ENCODE measurements at regions not wholly inside any gene's neighbourhood (a gene's known extent, or its start where the extent isn't known, plus 50 kb on each side); places are given as distances from the start of the nearest gene placed in this dataset.
"Not testable (repeated sequence)": the region's sequence is repeated elsewhere in the genome, so short reads cannot be mapped to it uniquely, and the experiment has no call there.

- Histone ChIP-seq H3K36me3 (ENCODE audit: control insufficient read depth, insufficient read depth, low read length) (no peaks in the 10 kb centered on the region), H3K27me3 (ENCODE audit: control insufficient read depth, insufficient read depth, low read length) (no peaks in the 10 kb centered on the region), H3K4me3 (ENCODE audit: low read depth, low read length) (no peak overlapping the region)
- no peak for DNase-seq (ENCODE audit: low read depth)
- no peak for TF ChIP-seq CTCF (IDR thresholded peaks at IDR 0.05; ENCODE audit: insufficient read depth, low read length, poor library complexity, severe bottlenecking)
Measured at GRCh38 chr2:216934623-216935022, 74.8 kb upstream of the TNP1 start.

- Histone ChIP-seq H3K36me3 (ENCODE audit: control insufficient read depth, insufficient read depth, low read length) (no peaks in the 10 kb centered on the region), H3K27me3 (ENCODE audit: control insufficient read depth, insufficient read depth, low read length) (no peaks in the 10 kb centered on the region), H3K4me3 (ENCODE audit: low read depth, low read length) (no peak overlapping the region)
- TF ChIP-seq CTCF (IDR thresholded peaks at IDR 0.05; ENCODE audit: insufficient read depth, low read length, poor library complexity, severe bottlenecking): no peak
- no peak for DNase-seq (ENCODE audit: low read depth)
Measured at GRCh38 chr2:216934151-216934550, 74.3 kb upstream of the TNP1 start.

- H3K27me3 ChIP-seq (ENCODE audit: control insufficient read depth, insufficient read depth, low read length): no peaks in the 10 kb centered on the region
- no peak for DNase-seq (ENCODE audit: low read depth)
- H3K4me3 ChIP-seq (ENCODE audit: low read depth, low read length): no peak overlapping the region
- no peaks in the 10 kb centered on the region for H3K36me3 ChIP-seq (ENCODE audit: control insufficient read depth, insufficient read depth, low read length)
- no peak for TF ChIP-seq CTCF (IDR thresholded peaks at IDR 0.05; ENCODE audit: insufficient read depth, low read length, poor library complexity, severe bottlenecking)
Measured at GRCh38 chr2:216932863-216933548, 73.1 kb upstream of the TNP1 start.

- DNase-seq (ENCODE audit: low read depth): no peak
- Histone ChIP-seq H3K36me3 (ENCODE audit: control insufficient read depth, insufficient read depth, low read length) (no peaks in the 10 kb centered on the region), H3K4me3 (ENCODE audit: low read depth, low read length) (no peak overlapping the region), H3K27me3 (ENCODE audit: control insufficient read depth, insufficient read depth, low read length) (no peaks in the 10 kb centered on the region)
- no peak for TF ChIP-seq CTCF (IDR thresholded peaks at IDR 0.05; ENCODE audit: insufficient read depth, low read length, poor library complexity, severe bottlenecking)
Measured at GRCh38 chr2:216932113-216932862, 72.4 kb upstream of the TNP1 start.

GRCh38 chr2:216930716-216931115 lies 70.9 kb upstream of the TNP1 start:
- no peaks in the 10 kb centered on the region for H3K27me3 ChIP-seq (ENCODE audit: control insufficient read depth, insufficient read depth, low read length)
- no peaks in the 10 kb centered on the region for H3K36me3 ChIP-seq (ENCODE audit: control insufficient read depth, insufficient read depth, low read length)
- no peak overlapping the region for H3K4me3 ChIP-seq (ENCODE audit: low read depth, low read length)
- TF ChIP-seq CTCF (IDR thresholded peaks at IDR 0.05; ENCODE audit: insufficient read depth, low read length, poor library complexity, severe bottlenecking): no peak
- DNase-seq (ENCODE audit: low read depth): no peak

- DNase-seq (ENCODE audit: low read depth); H3K4me3 ChIP-seq (ENCODE audit: low read depth, low read length); H3K27me3 ChIP-seq (ENCODE audit: control insufficient read depth, insufficient read depth, low read length); H3K36me3 ChIP-seq (ENCODE audit: control insufficient read depth, insufficient read depth, low read length): not testable (repeated sequence)
Measured at GRCh38 chr2:216929338-216929737, 69.5 kb upstream of the TNP1 start.
